Spleen (tissue), 7 donors: ENCODE measurements at regions not wholly inside any gene's neighbourhood (a gene's known extent, or its start where the extent isn't known, plus 50 kb on each side); places are given as distances from the start of the nearest gene placed in this dataset.

Experiments
- POLR2A ChIP-seq, 3 donors: fragments of 450-650 bp; IDR thresholded peaks; one replicate each; pipeline ENCODE4 v1.5.1; 2017; ENCODE audit warnings: antibody characterized with exemption in 3 of 3, mild to moderate bottlenecking in 1 of 3
- TF ChIP-seq, protein P1 (sequence below), 11 experiments: fragments of 200-600 bp in 7 of 11; fragments of 450-650 bp in 4 of 11; sonication (generic) in 4 of 11; IDR thresholded peaks in 8 of 11; conservative IDR thresholded peaks in 3 of 11; 1 replicate in 7 of 11; 2 replicates in 4 of 11; pipeline versions ENCODE4 v1.4.0 to v1.8.0; 2016 to 2021; ENCODE audit warnings: antibody characterized with exemption in 11 of 11, inconsistent platforms in 4 of 11, mild to moderate bottlenecking in 1 of 11
- donor health status: DM: no; HTN: no; CAD: no; lungs with moderate emphysema.
- donor health status: DM: no; HTN: no; CAD: no.
- donor health status: DM: no; HTN: no; CAD: no.

DNA sequence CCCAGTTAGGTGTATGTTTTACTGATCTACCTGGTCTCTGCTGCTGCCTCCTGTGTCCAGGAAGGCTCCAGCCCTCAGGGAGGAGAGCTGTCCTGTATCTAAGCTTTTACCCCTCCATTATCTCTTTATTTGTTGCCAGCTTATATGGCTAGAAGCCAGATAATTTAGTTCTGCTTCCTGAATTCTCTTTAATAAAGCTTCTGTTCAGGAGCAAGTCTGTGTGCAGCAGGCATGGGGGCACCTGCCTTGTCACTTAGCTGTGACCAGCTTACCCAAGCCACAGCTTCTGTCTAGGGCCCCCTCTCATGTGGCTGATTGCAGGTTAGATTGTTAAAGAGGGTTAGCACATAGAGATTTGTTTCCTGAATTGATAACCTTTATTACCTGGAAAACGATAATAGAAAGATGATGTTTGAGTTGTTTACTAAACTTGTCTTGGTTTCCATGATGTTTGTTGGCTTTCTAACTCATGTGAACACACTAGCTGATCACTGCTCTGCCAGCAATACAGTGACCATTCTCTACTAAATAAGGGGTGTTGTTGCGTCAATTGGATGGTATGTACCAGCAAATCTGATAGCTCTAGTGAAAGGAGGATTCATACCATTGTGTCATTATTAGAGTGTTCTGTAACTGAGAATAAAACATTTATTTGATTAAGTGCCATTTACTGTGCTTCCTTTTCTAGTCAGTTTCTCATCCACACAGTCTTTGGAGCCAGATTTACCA is 189.8 kb upstream of the ANK2 start:
- TF ChIP-seq, protein P1, sequence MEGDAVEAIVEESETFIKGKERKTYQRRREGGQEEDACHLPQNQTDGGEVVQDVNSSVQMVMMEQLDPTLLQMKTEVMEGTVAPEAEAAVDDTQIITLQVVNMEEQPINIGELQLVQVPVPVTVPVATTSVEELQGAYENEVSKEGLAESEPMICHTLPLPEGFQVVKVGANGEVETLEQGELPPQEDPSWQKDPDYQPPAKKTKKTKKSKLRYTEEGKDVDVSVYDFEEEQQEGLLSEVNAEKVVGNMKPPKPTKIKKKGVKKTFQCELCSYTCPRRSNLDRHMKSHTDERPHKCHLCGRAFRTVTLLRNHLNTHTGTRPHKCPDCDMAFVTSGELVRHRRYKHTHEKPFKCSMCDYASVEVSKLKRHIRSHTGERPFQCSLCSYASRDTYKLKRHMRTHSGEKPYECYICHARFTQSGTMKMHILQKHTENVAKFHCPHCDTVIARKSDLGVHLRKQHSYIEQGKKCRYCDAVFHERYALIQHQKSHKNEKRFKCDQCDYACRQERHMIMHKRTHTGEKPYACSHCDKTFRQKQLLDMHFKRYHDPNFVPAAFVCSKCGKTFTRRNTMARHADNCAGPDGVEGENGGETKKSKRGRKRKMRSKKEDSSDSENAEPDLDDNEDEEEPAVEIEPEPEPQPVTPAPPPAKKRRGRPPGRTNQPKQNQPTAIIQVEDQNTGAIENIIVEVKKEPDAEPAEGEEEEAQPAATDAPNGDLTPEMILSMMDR (IDR thresholded peaks at IDR 0.05 in 8 of 11, conservative IDR thresholded peaks at IDR 0.05 in 3 of 11): no peak
- TF ChIP-seq POLR2A (IDR thresholded peaks at IDR 0.05): no peak
